ENCODE measurements at regions not wholly inside any gene's neighbourhood (a gene's known extent, or its start where the extent isn't known, plus 50 kb on each side); places are given as distances from the start of the nearest gene placed in this dataset.

- H3K27me3 ChIP-seq (replicated peaks in 1 of 4; ENCODE audit: control insufficient read depth in 3 of 4, extremely low read depth in 1 of 4, insufficient read depth in 3 of 4, low read length in 3 of 4): no peaks in the 10 kb centered on the region
- H3K79me1 ChIP-seq (ENCODE audit: low read depth, low read length): no peaks in the 10 kb centered on the region
- CTCF ChIA-PET (ENCODE audit: partially characterized antibody): interaction anchor here (0.8 kb wide), 1 partner anchor 105 kb away, joined by 3 read pairs; no protein-coding TSS in a partner anchor
- no peak overlapping the region for H3K9ac ChIP-seq (replicated peaks in 1 of 4; ENCODE audit: extremely low read depth in 1 of 4, low read depth in 3 of 4, low read length in 3 of 4)
- H3K4ac ChIP-seq (replicated peaks; ENCODE audit: insufficient read length, low read depth, low read length): no peak overlapping the region
- WGBS, 2 experiments (ENCODE audit: extremely low coverage in 1 of 2, insufficient coverage in 1 of 2, insufficient read length in 1 of 2, insufficient replicate concordance in 2 of 2, low coverage in 1 of 2, low lambda C conversion rate in 2 of 2, missing lambda C conversion rate in 1 of 2): 68% methylated on average over 10 of the region's 10 CpGs; no CpG with 5 or more reads in 1 of the 2 experiments
- no peak overlapping the region for H2BK20ac ChIP-seq (ENCODE audit: low read length)
- H3K36me3 ChIP-seq (ENCODE audit: control insufficient read depth in 2 of 4, insufficient read depth in 4 of 4, low read length in 3 of 4): no peaks in the 10 kb centered on the region
- no peaks in the 10 kb centered on the region for H3K23me2 ChIP-seq (ENCODE audit: low read depth, low read length)
- H2AFZ ChIP-seq (ENCODE audit: low read length): peak overlapping the region; percentile 77
- H4K20me1 ChIP-seq (replicated peaks in 1 of 2; ENCODE audit: control insufficient read depth in 1 of 2, insufficient read depth in 2 of 2, low read length in 2 of 2): no peaks in the 10 kb centered on the region
- no peak overlapping the region for H4K5ac ChIP-seq (ENCODE audit: insufficient read length, low read depth, low read length)
- H3K27ac ChIP-seq (ENCODE audit: low read depth, low read length): no peak overlapping the region
- POLR2A ChIA-PET (ENCODE audit: partially characterized antibody): no interaction called here
- H2BK120ac ChIP-seq (replicated peaks; ENCODE audit: low read depth, low read length): no peak overlapping the region
- H3K9me3 ChIP-seq (ENCODE audit: insufficient read depth in 2 of 2, low read depth in 1 of 2, low read length in 1 of 2): peaks cover 0 to 3% of the 10 kb centered on the region in 2 experiments; a peak in 2 of 4 replicates
- H3K4me3 ChIP-seq (ENCODE audit: extremely low read depth in 1 of 4, insufficient read depth in 2 of 4, low read depth in 3 of 4, low read length in 4 of 4): no peak overlapping the region
- no peak overlapping the region for H2BK15ac ChIP-seq (ENCODE audit: low read length)
- H3K4me2 ChIP-seq (ENCODE audit: insufficient read depth in 1 of 2, low read depth in 2 of 2, low read length in 2 of 2): no peak overlapping the region
- peak in 1 of 2 experiments; percentile 43 for DNase-seq (ENCODE audit: low read depth in 1 of 2, low spot score in 2 of 2)
- no peak overlapping the region for H2AK5ac ChIP-seq (ENCODE audit: low read depth, low read length)
- no peak for FAIRE-seq
- no peak overlapping the region for H3K23ac ChIP-seq (ENCODE audit: insufficient read length)
- no peak overlapping the region for H3K56ac ChIP-seq (replicated peaks; ENCODE audit: insufficient read length, low read depth, low read length)
- H2BK12ac ChIP-seq (ENCODE audit: low read depth, low read length): no peak overlapping the region
- no peak overlapping the region for H4K91ac ChIP-seq (replicated peaks; ENCODE audit: insufficient read length, low read length)
- no peak overlapping the region for H4K8ac ChIP-seq (ENCODE audit: extremely low read depth, insufficient read depth, low read length)
- H3K79me2 ChIP-seq (ENCODE audit: control insufficient read depth in 1 of 2, insufficient read depth in 2 of 2, low read length in 2 of 2): no peaks in the 10 kb centered on the region
- H2BK5ac ChIP-seq (ENCODE audit: low read depth, low read length): no peak overlapping the region
- H3K18ac ChIP-seq (ENCODE audit: extremely low read depth, low read length): peak overlapping the region; percentile 48
- H3K4me1 ChIP-seq (replicated peaks in 1 of 4; ENCODE audit: control insufficient read depth in 3 of 4, insufficient read depth in 4 of 4, low read length in 3 of 4): peaks cover 3 to 13% (median 9%) of the 10 kb centered on the region in 4 experiments; a peak in 6 of 7 replicates
- H3K14ac ChIP-seq (ENCODE audit: insufficient read length): no peak overlapping the region
- no peak for TF ChIP-seq CTCF (IDR thresholded peaks at IDR 0.05; ENCODE audit: control extremely low read depth in 1 of 3, insufficient read depth in 1 of 3, low read depth in 1 of 3, low read length in 3 of 3)
- no peak for TF ChIP-seq TEAD4 (IDR thresholded peaks at IDR 0.05; ENCODE audit: low read depth, low read length)
- TF ChIP-seq SP2 (IDR thresholded peaks at IDR 0.05; ENCODE audit: low read length): no peak
- TF ChIP-seq POLR2AphosphoS5 (IDR thresholded peaks at IDR 0.05; ENCODE audit: low read depth, low read length): no peak
- no peak for TF ChIP-seq SIN3A (conservative IDR thresholded peaks at IDR 0.05 in 1 of 2, IDR thresholded peaks at IDR 0.05 in 1 of 2; ENCODE audit: low read depth in 1 of 2, low read length in 2 of 2)
- no peak for TF ChIP-seq CBX8 (IDR thresholded peaks at IDR 0.05; ENCODE audit: borderline replicate concordance, low read depth, low read length)
- TF ChIP-seq TCF12 (IDR thresholded peaks at IDR 0.05; ENCODE audit: low read depth, low read length): no peak
- TF ChIP-seq KDM5A (IDR thresholded peaks at IDR 0.05; ENCODE audit: low read length): no peak
- no peak for TF ChIP-seq RXRA (IDR thresholded peaks at IDR 0.05; ENCODE audit: insufficient read depth, low read depth, low read length)
- no peak for TF ChIP-seq SP4 (IDR thresholded peaks at IDR 0.05; ENCODE audit: low read length)
- TF ChIP-seq TAF7 (optimal IDR thresholded peaks at IDR 0.05; ENCODE audit: borderline replicate concordance, low read depth, low read length): no peak
- TF ChIP-seq TAF1 (IDR thresholded peaks at IDR 0.05; ENCODE audit: low read depth, low read length): no peak
- no peak for TF ChIP-seq SP1 (IDR thresholded peaks at IDR 0.05; ENCODE audit: low read depth, low read length)
Measured at GRCh38 chr18:76592981-76593381, 97.9 kb upstream of the ZNF516 start.

Measured in H1 (cell line).